GM12878 (cell line): ENCODE measurements at regions not wholly inside any gene's neighbourhood (a gene's known extent, or its start where the extent isn't known, plus 50 kb on each side); places are given as distances from the start of the nearest gene placed in this dataset.

Experiments
- ATAC-seq: fragments of 200-7000 bp; cut with Tn5 transposase; 3 replicates; pipeline ENCODE4 v1.9.1; 2020; ENCODE audit warnings: mild to moderate bottlenecking, moderate library complexity
- BruUV-seq: library from RNA; stranded (reverse); fragments of 400-500 nt; replicated peaks from 2 replicates; lab custom pipeline; 2021; lab: Mats Ljungman, UMichigan
- CTCF ChIA-PET: fragments of 300-600 bp; sonication (Branson Sonifier 250); formaldehyde crosslinking; extraction: SDS; loops from one replicate; lab custom pipeline; 2021; ENCODE audit warnings: inconsistent platforms; lab: Yijun Ruan, JAX
- POLR2A ChIA-PET: fragments of 350-600 bp; formaldehyde crosslinking; extraction: SDS; loops from one replicate; lab custom pipeline; 2021; ENCODE audit warnings: inconsistent platforms; lab: Charles Lee
- RAD21 ChIA-PET: fragments of 300-600 bp; sonication (Branson Sonifier 250); formaldehyde crosslinking; loops from one replicate; lab custom pipeline; 2023; ENCODE audit warnings: antibody characterized with exemption; ENCODE audit not compliant: unreplicated experiment; lab: Charles Lee
- SMC1A ChIA-PET: fragments of 300-600 bp; sonication (Branson Sonifier 250); formaldehyde crosslinking; loops from one replicate; lab custom pipeline; 2023; ENCODE audit not compliant: unreplicated experiment, uncharacterized antibody; lab: Charles Lee
- DNase-seq: peaks from one replicate; pipeline ENCODE4 v3.0.0-alpha.2; 2011; ENCODE audit warnings: low read depth, low spot score
- FAIRE-seq: peaks from 3 replicates; lab custom pipeline; 2011; peaks lifted over from hg19 to GRCh38; lab: Jason Lieb, UNC
- H2AFZ ChIP-seq: 2 replicates; pipeline ENCODE4 v1.6.0; 2011; ENCODE audit warnings: low read depth, low read length, control low read depth; ENCODE audit not compliant: control insufficient read depth
- H3K27ac ChIP-seq: 2 replicates; pipeline ENCODE4 v1.5.1; 2011; ENCODE audit warnings: control low read depth; ENCODE audit not compliant: control insufficient read depth, insufficient read depth
- H3K27me3 ChIP-seq, 2 experiments: replicated peaks in 1 of 2; 2 replicates each; pipeline versions ENCODE4 v1.6.0 to v1.6.1; 2011; ENCODE audit warnings: low read length in 1 of 2; ENCODE audit not compliant: control insufficient read depth in 2 of 2, insufficient read depth in 2 of 2
- H3K36me3 ChIP-seq, 2 experiments: 2 replicates each; pipeline ENCODE4 v1.5.1; 2011; ENCODE audit warnings: low read length in 1 of 2; ENCODE audit not compliant: control insufficient read depth in 2 of 2, insufficient read depth in 2 of 2
- H3K4me1 ChIP-seq: 2 replicates; pipeline ENCODE4 v1.6.1; 2011; ENCODE audit warnings: mild to moderate bottlenecking, low read length, moderate library complexity, mixed read lengths; ENCODE audit not compliant: control insufficient read depth, insufficient read depth
- H3K4me2 ChIP-seq: 2 replicates; pipeline ENCODE4 v1.6.0; 2011; ENCODE audit warnings: control low read depth; ENCODE audit not compliant: control insufficient read depth, insufficient read depth
- H3K4me3 ChIP-seq: fragments of 200-600 bp; sonication (generic); 2 replicates; pipeline ENCODE4 v1.5.1; 2016
- H3K79me2 ChIP-seq: 2 replicates; pipeline ENCODE4 v1.6.0; 2011; ENCODE audit warnings: low read length; ENCODE audit not compliant: control insufficient read depth, insufficient read depth
- H3K9ac ChIP-seq: 2 replicates; pipeline ENCODE4 v1.8.0; 2011; ENCODE audit warnings: low read length, control low read depth, mixed read lengths; ENCODE audit not compliant: control insufficient read depth, insufficient read depth
- H3K9me3 ChIP-seq: replicated peaks from 3 replicates; pipeline ENCODE4 v1.5.1; 2011; ENCODE audit warnings: mild to moderate bottlenecking, low read length; ENCODE audit not compliant: control insufficient read depth, insufficient read depth
- H4K20me1 ChIP-seq: 2 replicates; pipeline ENCODE4 v1.6.0; 2011; ENCODE audit not compliant: control insufficient read depth, insufficient read depth
- CREM ChIP-seq: IDR thresholded peaks from 2 replicates; pipeline ENCODE4 v1.6.1; 2014; ENCODE audit warnings: antibody characterized with exemption, low read depth
- NR2C2 ChIP-seq: IDR thresholded peaks from 2 replicates; pipeline ENCODE4 v1.6.1; 2011; ENCODE audit warnings: borderline replicate concordance, low read depth; ENCODE audit not compliant: control insufficient read depth, insufficient read length
- POU2F2 ChIP-seq: IDR thresholded peaks from 3 replicates; pipeline ENCODE4 v1.6.1; 2011; ENCODE audit warnings: low read depth, mild to moderate bottlenecking, low read length, borderline replicate concordance
- RCOR1 ChIP-seq: conservative IDR thresholded peaks from 2 replicates; pipeline ENCODE4 v1.6.1; 2012; ENCODE audit warnings: low read depth, low read length, improper control_type of control experiment
- RUNX3 ChIP-seq: IDR thresholded peaks from 2 replicates; pipeline ENCODE4 v1.6.1; 2012; ENCODE audit warnings: low read length, inconsistent platforms
- SRF ChIP-seq, 2 experiments: IDR thresholded peaks; 2 replicates each; pipeline ENCODE4 v1.6.1; 2011; ENCODE audit warnings: low read depth in 2 of 2, low read length in 2 of 2, mild to moderate bottlenecking in 1 of 2, moderate library complexity in 1 of 2
- WGBS: methylation state at CpG from one replicate; pipeline ENCODE4 v1.1.6; 2016; ENCODE audit warnings: low lambda C conversion rate; ENCODE audit not compliant: insufficient replicate concordance, insufficient coverage; ENCODE audit errors: missing lambda C conversion rate; 5-methylcytosine and 5-hydroxymethylcytosine counted together
- in situ Hi-C: fragments of 300-500 bp; cut with MboI; formaldehyde crosslinking; loops from 9 replicates; pipeline ENCODE4 v1.14.3; 2018; ENCODE audit warnings: mixed read lengths
- intact Hi-C: fragments of 100-400 bp; cut with micrococcal nuclease; formaldehyde crosslinking; loops from one replicate; pipeline ENCODE4 v1.14.2; 2022; ENCODE audit not compliant: unreplicated experiment
- TF ChIP-seq, protein P1 (sequence below): IDR thresholded peaks from 2 replicates; pipeline ENCODE4 v1.6.1; 2012; ENCODE audit warnings: mild to moderate bottlenecking, low read depth, low read length
- TF ChIP-seq, protein P2 (sequence below): fragments of 450-650 bp; IDR thresholded peaks from 2 replicates; pipeline ENCODE4 v1.6.1; 2017; ENCODE audit warnings: borderline replicate concordance

DNA sequence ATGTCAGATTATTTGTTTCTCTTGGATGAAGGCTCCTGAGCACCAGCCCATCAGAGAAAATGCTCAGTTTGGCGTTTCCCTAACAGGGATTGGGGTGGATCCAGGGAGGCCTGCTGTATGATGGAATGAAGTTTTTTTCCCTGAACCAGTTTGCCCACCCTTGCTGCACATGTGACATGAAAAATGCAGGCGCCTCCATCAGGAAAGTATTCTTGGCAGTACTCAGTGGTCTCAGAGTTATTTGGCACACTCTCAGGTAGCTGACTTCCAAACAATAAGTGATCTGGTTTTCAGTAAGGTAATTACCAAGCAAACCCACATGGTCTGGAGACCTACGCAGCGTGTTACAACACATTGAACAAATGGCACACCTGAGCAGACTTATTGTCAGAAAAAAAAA lies 254.9 kb downstream of the PAX3 start:
- no peaks in the 10 kb centered on the region for H3K4me1 ChIP-seq
- in situ Hi-C loops (no loop called here), intact Hi-C loops (no loop called here)
- no peaks in the 10 kb centered on the region; a peak in 2 of 4 replicates for H3K27me3 ChIP-seq
- no peak overlapping the region for H3K27ac ChIP-seq
- WGBS: 32% methylated on average over 4 of the region's 4 CpGs
- TF ChIP-seq POU2F2 (no peak), CREM (no peak), RCOR1 (no peak), NR2C2 (no peak), SRF (IDR thresholded peaks at IDR 0.05; ENCODE audit: low read depth in 2 of 2, low read length in 2 of 2) (no peak), RUNX3 (no peak)
- TF ChIP-seq, protein P1, sequence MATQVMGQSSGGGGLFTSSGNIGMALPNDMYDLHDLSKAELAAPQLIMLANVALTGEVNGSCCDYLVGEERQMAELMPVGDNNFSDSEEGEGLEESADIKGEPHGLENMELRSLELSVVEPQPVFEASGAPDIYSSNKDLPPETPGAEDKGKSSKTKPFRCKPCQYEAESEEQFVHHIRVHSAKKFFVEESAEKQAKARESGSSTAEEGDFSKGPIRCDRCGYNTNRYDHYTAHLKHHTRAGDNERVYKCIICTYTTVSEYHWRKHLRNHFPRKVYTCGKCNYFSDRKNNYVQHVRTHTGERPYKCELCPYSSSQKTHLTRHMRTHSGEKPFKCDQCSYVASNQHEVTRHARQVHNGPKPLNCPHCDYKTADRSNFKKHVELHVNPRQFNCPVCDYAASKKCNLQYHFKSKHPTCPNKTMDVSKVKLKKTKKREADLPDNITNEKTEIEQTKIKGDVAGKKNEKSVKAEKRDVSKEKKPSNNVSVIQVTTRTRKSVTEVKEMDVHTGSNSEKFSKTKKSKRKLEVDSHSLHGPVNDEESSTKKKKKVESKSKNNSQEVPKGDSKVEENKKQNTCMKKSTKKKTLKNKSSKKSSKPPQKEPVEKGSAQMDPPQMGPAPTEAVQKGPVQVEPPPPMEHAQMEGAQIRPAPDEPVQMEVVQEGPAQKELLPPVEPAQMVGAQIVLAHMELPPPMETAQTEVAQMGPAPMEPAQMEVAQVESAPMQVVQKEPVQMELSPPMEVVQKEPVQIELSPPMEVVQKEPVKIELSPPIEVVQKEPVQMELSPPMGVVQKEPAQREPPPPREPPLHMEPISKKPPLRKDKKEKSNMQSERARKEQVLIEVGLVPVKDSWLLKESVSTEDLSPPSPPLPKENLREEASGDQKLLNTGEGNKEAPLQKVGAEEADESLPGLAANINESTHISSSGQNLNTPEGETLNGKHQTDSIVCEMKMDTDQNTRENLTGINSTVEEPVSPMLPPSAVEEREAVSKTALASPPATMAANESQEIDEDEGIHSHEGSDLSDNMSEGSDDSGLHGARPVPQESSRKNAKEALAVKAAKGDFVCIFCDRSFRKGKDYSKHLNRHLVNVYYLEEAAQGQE: no peak
- TF ChIP-seq, protein P2, sequence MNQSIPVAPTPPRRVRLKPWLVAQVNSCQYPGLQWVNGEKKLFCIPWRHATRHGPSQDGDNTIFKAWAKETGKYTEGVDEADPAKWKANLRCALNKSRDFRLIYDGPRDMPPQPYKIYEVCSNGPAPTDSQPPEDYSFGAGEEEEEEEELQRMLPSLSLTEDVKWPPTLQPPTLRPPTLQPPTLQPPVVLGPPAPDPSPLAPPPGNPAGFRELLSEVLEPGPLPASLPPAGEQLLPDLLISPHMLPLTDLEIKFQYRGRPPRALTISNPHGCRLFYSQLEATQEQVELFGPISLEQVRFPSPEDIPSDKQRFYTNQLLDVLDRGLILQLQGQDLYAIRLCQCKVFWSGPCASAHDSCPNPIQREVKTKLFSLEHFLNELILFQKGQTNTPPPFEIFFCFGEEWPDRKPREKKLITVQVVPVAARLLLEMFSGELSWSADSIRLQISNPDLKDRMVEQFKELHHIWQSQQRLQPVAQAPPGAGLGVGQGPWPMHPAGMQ: no peak
- ATAC-seq (no peak), FAIRE-seq (no peak), DNase-seq (no peak)
- RAD21 ChIA-PET: no interaction called here
- H3K9me3 ChIP-seq: no peaks in the 10 kb centered on the region
- no peaks in the 10 kb centered on the region for H3K79me2 ChIP-seq
- H3K4me3 ChIP-seq: no peak overlapping the region
- no peaks in the 10 kb centered on the region for H3K36me3 ChIP-seq
- SMC1A ChIA-PET: no interaction called here
- POLR2A ChIA-PET: no interaction called here
- H2AFZ ChIP-seq: no peak overlapping the region
- no peaks in the 10 kb centered on the region for H4K20me1 ChIP-seq
- H3K9ac ChIP-seq: no peak overlapping the region
- BruUV-seq: no TSS peak
- CTCF ChIA-PET: interaction anchor here (1.0 to 1.5 kb wide), 2 partner anchors 18 to 19 kb away, joined by 3 read pairs; no protein-coding TSS in a partner anchor
- no peak overlapping the region for H3K4me2 ChIP-seq
